ENCODE measurements at regions not wholly inside any gene's neighbourhood (a gene's known extent, or its start where the extent isn't known, plus 50 kb on each side); places are given as distances from the start of the nearest gene placed in this dataset.

DNA sequence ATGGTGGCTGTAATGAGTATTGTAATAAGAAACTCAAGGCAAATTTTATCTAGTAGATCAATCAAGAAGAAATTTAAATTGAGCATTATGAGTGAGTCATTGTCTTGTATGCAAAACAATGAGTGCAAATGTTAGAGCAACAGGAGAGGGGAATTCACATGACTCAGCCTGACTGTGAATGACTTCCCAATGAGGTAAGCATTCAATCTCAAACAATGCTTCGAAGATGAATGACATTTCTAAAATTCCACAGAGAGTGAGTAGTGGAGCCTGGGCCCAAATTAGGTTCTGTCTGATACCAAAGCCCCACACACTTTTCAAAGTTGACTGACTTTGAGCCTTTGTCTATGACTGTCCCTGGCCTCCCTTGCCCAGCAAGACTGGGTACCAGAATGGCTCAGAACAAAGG, 738.0 kb downstream of the PTPRU start:
- H3K9me3 ChIP-seq = no peaks in the 10 kb centered on the region
- ATAC-seq = peak; percentile 90 to 92
- peaks cover 29% of the 10 kb centered on the region for H3K4me1 ChIP-seq
- no peak for FAIRE-seq
- ChIA-PET CTCF (no interaction called here), POLR2A (no interaction called here)
- H3K4me2 ChIP-seq = peak overlapping the region; percentile 48
- WGBS (ENCODE audit: missing lambda C conversion rate) = 0% methylated on average over 1 of the region's 1 CpG
- TF ChIP-seq HOXA7 (CRISPR knock-in tag; IDR thresholded peaks at IDR 0.05) = no peak
- TF ChIP-seq PHF8 (IDR thresholded peaks at IDR 0.05; ENCODE audit: borderline replicate concordance, low read depth) = no peak
- no peak for TF ChIP-seq CBX8 (IDR thresholded peaks at IDR 0.05)
- TF ChIP-seq NFE2L2 (conservative IDR thresholded peaks at IDR 0.05; ENCODE audit: low read length) = no peak
- TF ChIP-seq MAZ (IDR thresholded peaks at IDR 0.05; ENCODE audit: borderline replicate concordance, low read depth, low read length) = no peak
- peak; percentile 61 for TF ChIP-seq FOSL2 (IDR thresholded peaks at IDR 0.05)
- peak; percentile 85 for TF ChIP-seq FOSL2 (CRISPR knock-in tag; IDR thresholded peaks at IDR 0.05)
- TF ChIP-seq KDM5A (IDR thresholded peaks at IDR 0.05) = no peak
- no peak for TF ChIP-seq ZNF302 (CRISPR knock-in tag; IDR thresholded peaks at IDR 0.05)
- no peak for TF ChIP-seq CHD2 (IDR thresholded peaks at IDR 0.05; ENCODE audit: low read length, partially characterized antibody)
- TF ChIP-seq SMC3 (IDR thresholded peaks at IDR 0.05) = no peak
- TF ChIP-seq, protein P1, sequence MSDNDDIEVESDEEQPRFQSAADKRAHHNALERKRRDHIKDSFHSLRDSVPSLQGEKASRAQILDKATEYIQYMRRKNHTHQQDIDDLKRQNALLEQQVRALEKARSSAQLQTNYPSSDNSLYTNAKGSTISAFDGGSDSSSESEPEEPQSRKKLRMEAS (IDR thresholded peaks at IDR 0.05) = peak; percentile 25; the same call in 1 of the 2 replicates
- TF ChIP-seq MAFK (IDR thresholded peaks at IDR 0.05; ENCODE audit: partially characterized antibody) = peak; percentile 20
- no peak for TF ChIP-seq FOSB (CRISPR knock-in tag; IDR thresholded peaks at IDR 0.05)
- no peak for TF ChIP-seq SREBF2 (IDR thresholded peaks at IDR 0.05)
- TF ChIP-seq HEYL (CRISPR knock-in tag; IDR thresholded peaks at IDR 0.05) = no peak
- 0 out of 5 replicates have a peak, but pooled peaks of 1 of the 2 experiments have one; percentile 26 for TF ChIP-seq EP300 (IDR thresholded peaks at IDR 0.05)
- TF ChIP-seq JUNB (IDR thresholded peaks at IDR 0.05) = peak; percentile 67
- TF ChIP-seq EHMT2 (IDR thresholded peaks at IDR 0.05; ENCODE audit: low read depth) = no peak
- TF ChIP-seq, protein P2, sequence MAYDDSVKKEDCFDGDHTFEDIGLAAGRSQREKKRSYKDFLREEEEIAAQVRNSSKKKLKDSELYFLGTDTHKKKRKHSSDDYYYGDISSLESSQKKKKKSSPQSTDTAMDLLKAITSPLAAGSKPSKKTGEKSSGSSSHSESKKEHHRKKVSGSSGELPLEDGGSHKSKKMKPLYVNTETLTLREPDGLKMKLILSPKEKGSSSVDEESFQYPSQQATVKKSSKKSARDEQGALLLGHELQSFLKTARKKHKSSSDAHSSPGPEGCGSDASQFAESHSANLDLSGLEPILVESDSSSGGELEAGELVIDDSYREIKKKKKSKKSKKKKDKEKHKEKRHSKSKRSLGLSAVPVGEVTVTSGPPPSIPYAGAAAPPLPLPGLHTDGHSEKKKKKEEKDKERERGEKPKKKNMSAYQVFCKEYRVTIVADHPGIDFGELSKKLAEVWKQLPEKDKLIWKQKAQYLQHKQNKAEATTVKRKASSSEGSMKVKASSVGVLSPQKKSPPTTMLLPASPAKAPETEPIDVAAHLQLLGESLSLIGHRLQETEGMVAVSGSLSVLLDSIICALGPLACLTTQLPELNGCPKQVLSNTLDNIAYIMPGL (CRISPR knock-in tag; IDR thresholded peaks at IDR 0.05; ENCODE audit: borderline replicate concordance) = no peak
- TF ChIP-seq HOXB5 (CRISPR knock-in tag; IDR thresholded peaks at IDR 0.05) = no peak
- TF ChIP-seq BHLHE40 (IDR thresholded peaks at IDR 0.05; ENCODE audit: low read depth, low read length) = no peak
- no peak for TF ChIP-seq ZC3H11A (IDR thresholded peaks at IDR 0.05)
- no peak for TF ChIP-seq ZSCAN20 (CRISPR knock-in tag; IDR thresholded peaks at IDR 0.05)
- no peak for TF ChIP-seq RARB (CRISPR knock-in tag; IDR thresholded peaks at IDR 0.05)
- no peak for TF ChIP-seq RNF2 (IDR thresholded peaks at IDR 0.05; ENCODE audit: borderline replicate concordance, low read depth)
- TF ChIP-seq NR3C1 (IDR thresholded peaks at IDR 0.05) = no peak
- TF ChIP-seq HDAC2 (IDR thresholded peaks at IDR 0.05) = no peak
- peak; percentile 52; the same call in 1 of the 2 replicates for TF ChIP-seq GATA3 (IDR thresholded peaks at IDR 0.05; ENCODE audit: borderline replicate concordance)
- TF ChIP-seq, protein P3, sequence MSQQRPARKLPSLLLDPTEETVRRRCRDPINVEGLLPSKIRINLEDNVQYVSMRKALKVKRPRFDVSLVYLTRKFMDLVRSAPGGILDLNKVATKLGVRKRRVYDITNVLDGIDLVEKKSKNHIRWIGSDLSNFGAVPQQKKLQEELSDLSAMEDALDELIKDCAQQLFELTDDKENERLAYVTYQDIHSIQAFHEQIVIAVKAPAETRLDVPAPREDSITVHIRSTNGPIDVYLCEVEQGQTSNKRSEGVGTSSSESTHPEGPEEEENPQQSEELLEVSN (IDR thresholded peaks at IDR 0.05; ENCODE audit: borderline replicate concordance, low read depth) = no peak
- no peak for TF ChIP-seq KDM1A (IDR thresholded peaks at IDR 0.05; ENCODE audit: low read depth)
- peak overlapping the region; percentile 45 to 71; a peak in 4 of 6 replicates for H3K27ac ChIP-seq
- no peak overlapping the region for H3K4me3 ChIP-seq
- peak; percentile 44 to 69 for DNase-seq (ENCODE audit: low read depth in 1 of 2, low spot score in 1 of 2)
